ENCODE measurements at regions not wholly inside any gene's neighbourhood (a gene's known extent, or its start where the extent isn't known, plus 50 kb on each side); places are given as distances from the start of the nearest gene placed in this dataset.

DNA sequence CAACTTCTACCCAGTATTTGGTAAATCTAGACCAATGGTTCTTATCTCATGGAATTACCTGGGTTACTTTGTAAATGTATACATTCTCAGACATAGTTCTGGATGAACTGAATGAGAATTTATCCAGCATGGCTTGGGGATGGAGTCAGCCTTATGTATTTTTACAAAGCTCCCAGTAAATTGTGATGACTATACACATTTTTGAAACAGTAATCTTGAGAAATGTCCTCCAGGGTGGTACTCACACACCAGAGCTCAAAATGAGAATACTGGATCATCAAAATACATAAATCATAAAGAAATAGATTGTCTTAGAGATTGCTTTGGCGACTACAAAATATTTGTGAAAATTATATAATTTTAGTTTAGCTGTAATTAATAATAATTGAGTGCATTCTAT, 722.1 kb upstream of the DPPA4 start (continued):
- TF ChIP-seq, protein P1, sequence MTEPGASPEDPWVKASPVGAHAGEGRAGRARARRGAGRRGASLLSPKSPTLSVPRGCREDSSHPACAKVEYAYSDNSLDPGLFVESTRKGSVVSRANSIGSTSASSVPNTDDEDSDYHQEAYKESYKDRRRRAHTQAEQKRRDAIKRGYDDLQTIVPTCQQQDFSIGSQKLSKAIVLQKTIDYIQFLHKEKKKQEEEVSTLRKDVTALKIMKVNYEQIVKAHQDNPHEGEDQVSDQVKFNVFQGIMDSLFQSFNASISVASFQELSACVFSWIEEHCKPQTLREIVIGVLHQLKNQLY (CRISPR knock-in tag; IDR thresholded peaks at IDR 0.05): no peak

DNA sequence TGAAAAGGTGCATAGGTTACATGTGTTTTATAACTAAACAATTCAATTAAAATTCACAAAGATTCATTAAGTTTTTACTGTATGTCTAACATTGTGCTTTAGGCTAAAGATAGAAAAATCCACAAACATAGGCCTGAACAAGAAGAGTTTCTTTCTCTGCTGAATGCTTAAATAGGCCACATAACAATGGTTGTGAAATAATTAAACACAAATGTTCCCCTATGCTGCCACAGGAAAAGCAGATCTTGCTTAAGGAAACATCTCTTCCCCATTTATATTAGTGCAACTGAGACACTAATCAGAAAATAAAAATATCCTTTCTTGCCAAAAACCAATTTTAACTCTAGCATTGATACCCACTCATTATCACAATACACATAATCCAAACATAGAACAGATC, 725.4 kb upstream of the DPPA4 start:
- DNase-seq (ENCODE audit: low spot score): no peak
- Mint-ChIP-seq H3K27me3 (ENCODE audit: low read depth) (no peaks in the 10 kb centered on the region), H3K27ac (no peak overlapping the region), H3K36me3 (no peaks in the 10 kb centered on the region), H3K4me1 (no peaks in the 10 kb centered on the region), H3K9me3 (no peaks in the 10 kb centered on the region), H3K4me3 (no peak overlapping the region)
- ChIA-PET CTCF (no interaction called here), POLR2A (no interaction called here)
- no peak for TF ChIP-seq MYBL2 (CRISPR knock-in tag; IDR thresholded peaks at IDR 0.05)
- TF ChIP-seq, protein P2, sequence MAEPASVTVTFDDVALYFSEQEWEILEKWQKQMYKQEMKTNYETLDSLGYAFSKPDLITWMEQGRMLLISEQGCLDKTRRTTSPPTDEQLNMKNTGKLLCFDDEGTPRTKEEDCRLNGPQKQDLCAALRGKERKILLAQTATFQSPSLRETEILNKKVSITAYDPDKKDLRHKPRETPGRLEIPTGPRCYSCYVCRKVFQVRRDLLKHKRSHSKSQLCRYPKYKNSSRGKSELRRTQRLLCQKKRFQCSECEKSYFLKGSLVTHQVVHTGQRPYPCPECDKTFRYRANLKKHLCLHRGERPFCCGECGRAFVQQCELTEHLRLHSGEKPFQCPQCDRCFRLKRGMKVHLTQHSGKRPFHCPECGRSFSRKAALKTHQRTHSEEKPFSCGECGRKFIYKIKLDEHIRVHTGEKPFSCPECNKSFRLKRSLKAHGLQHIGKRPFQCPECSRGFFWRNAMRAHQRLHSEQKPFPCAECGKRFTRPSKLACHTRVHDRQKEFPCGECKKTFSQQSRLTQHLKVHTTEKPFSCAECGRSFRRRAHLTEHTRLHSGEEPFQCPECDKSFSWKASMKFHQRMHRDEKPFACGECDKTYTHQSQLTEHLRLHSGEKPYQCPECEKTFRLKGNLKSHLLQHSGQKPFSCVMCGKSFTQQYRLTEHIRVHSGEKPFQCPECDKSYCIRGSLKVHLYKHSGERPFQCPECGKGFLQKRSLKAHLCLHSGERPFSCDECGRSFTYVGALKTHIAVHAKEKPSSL (CRISPR knock-in tag; conservative IDR thresholded peaks at IDR 0.05): no peak
- no peak for TF ChIP-seq ZNF219 (CRISPR knock-in tag; IDR thresholded peaks at IDR 0.05; ENCODE audit: borderline replicate concordance)
- TF ChIP-seq GABPB1 (CRISPR knock-in tag; IDR thresholded peaks at IDR 0.05): no peak
- TF ChIP-seq, protein P3, sequence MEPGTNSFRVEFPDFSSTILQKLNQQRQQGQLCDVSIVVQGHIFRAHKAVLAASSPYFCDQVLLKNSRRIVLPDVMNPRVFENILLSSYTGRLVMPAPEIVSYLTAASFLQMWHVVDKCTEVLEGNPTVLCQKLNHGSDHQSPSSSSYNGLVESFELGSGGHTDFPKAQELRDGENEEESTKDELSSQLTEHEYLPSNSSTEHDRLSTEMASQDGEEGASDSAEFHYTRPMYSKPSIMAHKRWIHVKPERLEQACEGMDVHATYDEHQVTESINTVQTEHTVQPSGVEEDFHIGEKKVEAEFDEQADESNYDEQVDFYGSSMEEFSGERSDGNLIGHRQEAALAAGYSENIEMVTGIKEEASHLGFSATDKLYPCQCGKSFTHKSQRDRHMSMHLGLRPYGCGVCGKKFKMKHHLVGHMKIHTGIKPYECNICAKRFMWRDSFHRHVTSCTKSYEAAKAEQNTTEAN (CRISPR knock-in tag; IDR thresholded peaks at IDR 0.05): no peak
- no peak for TF ChIP-seq RORB (CRISPR knock-in tag; IDR thresholded peaks at IDR 0.05)
- TF ChIP-seq FOXJ3 (CRISPR knock-in tag; IDR thresholded peaks at IDR 0.05; ENCODE audit: borderline replicate concordance): no peak
- TF ChIP-seq, protein P4, sequence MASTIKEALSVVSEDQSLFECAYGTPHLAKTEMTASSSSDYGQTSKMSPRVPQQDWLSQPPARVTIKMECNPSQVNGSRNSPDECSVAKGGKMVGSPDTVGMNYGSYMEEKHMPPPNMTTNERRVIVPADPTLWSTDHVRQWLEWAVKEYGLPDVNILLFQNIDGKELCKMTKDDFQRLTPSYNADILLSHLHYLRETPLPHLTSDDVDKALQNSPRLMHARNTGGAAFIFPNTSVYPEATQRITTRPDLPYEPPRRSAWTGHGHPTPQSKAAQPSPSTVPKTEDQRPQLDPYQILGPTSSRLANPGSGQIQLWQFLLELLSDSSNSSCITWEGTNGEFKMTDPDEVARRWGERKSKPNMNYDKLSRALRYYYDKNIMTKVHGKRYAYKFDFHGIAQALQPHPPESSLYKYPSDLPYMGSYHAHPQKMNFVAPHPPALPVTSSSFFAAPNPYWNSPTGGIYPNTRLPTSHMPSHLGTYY (CRISPR knock-in tag; IDR thresholded peaks at IDR 0.05): no peak
- no peak for TF ChIP-seq ETV6 (CRISPR knock-in tag; IDR thresholded peaks at IDR 0.05)
- no peak for TF ChIP-seq EMX1 (CRISPR knock-in tag; IDR thresholded peaks at IDR 0.05)
- TF ChIP-seq RELA (CRISPR knock-in tag; IDR thresholded peaks at IDR 0.05; ENCODE audit: borderline replicate concordance): no peak
- TF ChIP-seq, protein P5, sequence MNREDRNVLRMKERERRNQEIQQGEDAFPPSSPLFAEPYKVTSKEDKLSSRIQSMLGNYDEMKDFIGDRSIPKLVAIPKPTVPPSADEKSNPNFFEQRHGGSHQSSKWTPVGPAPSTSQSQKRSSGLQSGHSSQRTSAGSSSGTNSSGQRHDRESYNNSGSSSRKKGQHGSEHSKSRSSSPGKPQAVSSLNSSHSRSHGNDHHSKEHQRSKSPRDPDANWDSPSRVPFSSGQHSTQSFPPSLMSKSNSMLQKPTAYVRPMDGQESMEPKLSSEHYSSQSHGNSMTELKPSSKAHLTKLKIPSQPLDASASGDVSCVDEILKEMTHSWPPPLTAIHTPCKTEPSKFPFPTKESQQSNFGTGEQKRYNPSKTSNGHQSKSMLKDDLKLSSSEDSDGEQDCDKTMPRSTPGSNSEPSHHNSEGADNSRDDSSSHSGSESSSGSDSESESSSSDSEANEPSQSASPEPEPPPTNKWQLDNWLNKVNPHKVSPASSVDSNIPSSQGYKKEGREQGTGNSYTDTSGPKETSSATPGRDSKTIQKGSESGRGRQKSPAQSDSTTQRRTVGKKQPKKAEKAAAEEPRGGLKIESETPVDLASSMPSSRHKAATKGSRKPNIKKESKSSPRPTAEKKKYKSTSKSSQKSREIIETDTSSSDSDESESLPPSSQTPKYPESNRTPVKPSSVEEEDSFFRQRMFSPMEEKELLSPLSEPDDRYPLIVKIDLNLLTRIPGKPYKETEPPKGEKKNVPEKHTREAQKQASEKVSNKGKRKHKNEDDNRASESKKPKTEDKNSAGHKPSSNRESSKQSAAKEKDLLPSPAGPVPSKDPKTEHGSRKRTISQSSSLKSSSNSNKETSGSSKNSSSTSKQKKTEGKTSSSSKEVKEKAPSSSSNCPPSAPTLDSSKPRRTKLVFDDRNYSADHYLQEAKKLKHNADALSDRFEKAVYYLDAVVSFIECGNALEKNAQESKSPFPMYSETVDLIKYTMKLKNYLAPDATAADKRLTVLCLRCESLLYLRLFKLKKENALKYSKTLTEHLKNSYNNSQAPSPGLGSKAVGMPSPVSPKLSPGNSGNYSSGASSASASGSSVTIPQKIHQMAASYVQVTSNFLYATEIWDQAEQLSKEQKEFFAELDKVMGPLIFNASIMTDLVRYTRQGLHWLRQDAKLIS (CRISPR knock-in tag; IDR thresholded peaks at IDR 0.05; ENCODE audit: borderline replicate concordance): no peak
- no peak for TF ChIP-seq KAT7 (CRISPR knock-in tag; IDR thresholded peaks at IDR 0.05; ENCODE audit: borderline replicate concordance)
- no peak for TF ChIP-seq ZNF138 (CRISPR knock-in tag; conservative IDR thresholded peaks at IDR 0.05)
- TF ChIP-seq, protein P6, sequence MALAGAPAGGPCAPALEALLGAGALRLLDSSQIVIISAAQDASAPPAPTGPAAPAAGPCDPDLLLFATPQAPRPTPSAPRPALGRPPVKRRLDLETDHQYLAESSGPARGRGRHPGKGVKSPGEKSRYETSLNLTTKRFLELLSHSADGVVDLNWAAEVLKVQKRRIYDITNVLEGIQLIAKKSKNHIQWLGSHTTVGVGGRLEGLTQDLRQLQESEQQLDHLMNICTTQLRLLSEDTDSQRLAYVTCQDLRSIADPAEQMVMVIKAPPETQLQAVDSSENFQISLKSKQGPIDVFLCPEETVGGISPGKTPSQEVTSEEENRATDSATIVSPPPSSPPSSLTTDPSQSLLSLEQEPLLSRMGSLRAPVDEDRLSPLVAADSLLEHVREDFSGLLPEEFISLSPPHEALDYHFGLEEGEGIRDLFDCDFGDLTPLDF (CRISPR knock-in tag; IDR thresholded peaks at IDR 0.05): no peak
- ATAC-seq: no peak

Data from WTC11 (cell line).